Breast epithelium (tissue), 4 donors: ENCODE measurements at regions not wholly inside any gene's neighbourhood (a gene's known extent, or its start where the extent isn't known, plus 50 kb on each side); places are given as distances from the start of the nearest gene placed in this dataset.

Experiments used
- DNase-seq, 2 donors: peaks; one replicate each; pipeline ENCODE4 v3.0.0-alpha.2; 2019; ENCODE audit warnings: low spot score in 2 of 2
- H3K27ac ChIP-seq, 2 donors: fragments of 200-600 bp; sonication (generic) in 1 of 2; one replicate each; pipeline ENCODE4 v1.5.1; 2016 to 2019; ENCODE audit warnings: mild to moderate bottlenecking in 1 of 2
- H3K27me3 ChIP-seq, 2 donors: fragments of 200-600 bp; sonication (generic) in 1 of 2; one replicate each; pipeline versions ENCODE4 v1.5.1 to v1.6.0; 2017 to 2019; ENCODE audit warnings: control low read depth in 1 of 2, mild to moderate bottlenecking in 1 of 2
- H3K36me3 ChIP-seq: fragments of 200-600 bp; one replicate; pipeline ENCODE4 v1.5.1; 2019
- H3K4me1 ChIP-seq, 2 donors: fragments of 200-600 bp; sonication (generic); one replicate each; pipeline ENCODE4 v1.5.1; 2016 to 2019; ENCODE audit warnings: control low read depth in 1 of 2
- H3K4me3 ChIP-seq, 3 donors: fragments of 200-600 bp; sonication (generic); 1 replicate in 2 of 3; 2 replicates in 1 of 3; pipeline ENCODE4 v1.5.1; 2016 to 2019; ENCODE audit warnings: mild to moderate bottlenecking in 3 of 3, moderate library complexity in 2 of 3
- H3K9me3 ChIP-seq, 2 donors: fragments of 200-600 bp; sonication (generic) in 1 of 2; one replicate each; pipeline ENCODE4 v1.5.1; 2016 to 2019; ENCODE audit warnings: control low read depth in 1 of 2
- POLR2A ChIP-seq: fragments of 450-650 bp; IDR thresholded peaks from one replicate; pipeline ENCODE4 v1.6.1; 2016; ENCODE audit warnings: antibody characterized with exemption, mild to moderate bottlenecking, moderate library complexity
- POLR2AphosphoS5 ChIP-seq, 3 donors: sonication (generic); formaldehyde crosslinking; IDR thresholded peaks; one replicate each; pipeline ENCODE4 v1.6.1; 2017; ENCODE audit warnings: antibody characterized with exemption in 3 of 3
- intact Hi-C: fragments of 100-400 bp; cut with DNase I; formaldehyde crosslinking; loops from one replicate; pipeline ENCODE4 v1.15.1; 2023; ENCODE audit warnings: low total_unique reads
- TF ChIP-seq, protein P1 (sequence below), 3 donors: fragments of 450-650 bp; IDR thresholded peaks; one replicate each; pipeline ENCODE4 v1.5.1; 2016 to 2017; ENCODE audit warnings: antibody characterized with exemption in 3 of 3, mild to moderate bottlenecking in 3 of 3, moderate library complexity in 3 of 3

- no peak overlapping the region for H3K4me3 ChIP-seq
- H3K27me3 ChIP-seq: no peaks in the 10 kb centered on the region
- H3K27ac ChIP-seq: no peak overlapping the region
- no peaks in the 10 kb centered on the region for H3K4me1 ChIP-seq
- intact Hi-C loops: no loop called here
- no peaks in the 10 kb centered on the region for H3K36me3 ChIP-seq
- H3K9me3 ChIP-seq: no peaks in the 10 kb centered on the region
- TF ChIP-seq POLR2AphosphoS5 (IDR thresholded peaks at IDR 0.05) (no peak), POLR2A (no peak)
- TF ChIP-seq, protein P1, sequence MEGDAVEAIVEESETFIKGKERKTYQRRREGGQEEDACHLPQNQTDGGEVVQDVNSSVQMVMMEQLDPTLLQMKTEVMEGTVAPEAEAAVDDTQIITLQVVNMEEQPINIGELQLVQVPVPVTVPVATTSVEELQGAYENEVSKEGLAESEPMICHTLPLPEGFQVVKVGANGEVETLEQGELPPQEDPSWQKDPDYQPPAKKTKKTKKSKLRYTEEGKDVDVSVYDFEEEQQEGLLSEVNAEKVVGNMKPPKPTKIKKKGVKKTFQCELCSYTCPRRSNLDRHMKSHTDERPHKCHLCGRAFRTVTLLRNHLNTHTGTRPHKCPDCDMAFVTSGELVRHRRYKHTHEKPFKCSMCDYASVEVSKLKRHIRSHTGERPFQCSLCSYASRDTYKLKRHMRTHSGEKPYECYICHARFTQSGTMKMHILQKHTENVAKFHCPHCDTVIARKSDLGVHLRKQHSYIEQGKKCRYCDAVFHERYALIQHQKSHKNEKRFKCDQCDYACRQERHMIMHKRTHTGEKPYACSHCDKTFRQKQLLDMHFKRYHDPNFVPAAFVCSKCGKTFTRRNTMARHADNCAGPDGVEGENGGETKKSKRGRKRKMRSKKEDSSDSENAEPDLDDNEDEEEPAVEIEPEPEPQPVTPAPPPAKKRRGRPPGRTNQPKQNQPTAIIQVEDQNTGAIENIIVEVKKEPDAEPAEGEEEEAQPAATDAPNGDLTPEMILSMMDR (IDR thresholded peaks at IDR 0.05): no peak
- no peak for DNase-seq
Measured at GRCh38 chr2:41916177-41916576, 131.6 kb upstream of the PKDCC start.

DNA sequence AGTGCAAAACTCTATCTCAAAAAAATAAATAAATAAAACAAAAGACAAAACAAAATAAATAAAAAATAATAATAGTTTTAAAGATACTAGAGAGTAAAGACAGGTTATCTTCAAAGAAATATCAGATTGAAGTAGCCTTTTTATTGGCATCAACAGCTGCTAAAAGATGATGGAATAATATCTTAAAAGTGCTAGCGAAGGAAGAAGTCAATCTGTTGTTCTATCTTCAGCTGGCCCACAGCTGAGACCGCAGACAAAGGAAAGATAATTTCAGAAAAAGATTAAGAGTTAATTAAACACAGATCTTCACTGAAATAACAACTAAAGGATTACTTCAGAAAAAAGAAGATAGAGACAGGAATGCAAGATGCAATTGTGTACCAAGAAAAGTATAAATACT, 130.2 kb upstream of the PKDCC start:
- no peak overlapping the region for H3K4me3 ChIP-seq
- no peaks in the 10 kb centered on the region for H3K27me3 ChIP-seq
- H3K27ac ChIP-seq: no peak overlapping the region
- intact Hi-C loops: no loop called here
- H3K36me3 ChIP-seq: no peaks in the 10 kb centered on the region
- H3K9me3 ChIP-seq: no peaks in the 10 kb centered on the region
- TF ChIP-seq, protein P1 (IDR thresholded peaks at IDR 0.05): no peak
- no peak for TF ChIP-seq POLR2A
- no peak for TF ChIP-seq POLR2AphosphoS5 (IDR thresholded peaks at IDR 0.05)
- H3K4me1 ChIP-seq: no peaks in the 10 kb centered on the region
- DNase-seq: no peak

- TF ChIP-seq POLR2A (no peak), POLR2AphosphoS5 (IDR thresholded peaks at IDR 0.05) (no peak)
- TF ChIP-seq, protein P1 (IDR thresholded peaks at IDR 0.05): no peak
- no peak for DNase-seq
- Histone ChIP-seq H3K36me3 (no peaks in the 10 kb centered on the region), H3K27me3 (no peaks in the 10 kb centered on the region), H3K4me3 (no peak overlapping the region), H3K9me3 (no peaks in the 10 kb centered on the region), H3K27ac (no peak overlapping the region), H3K4me1 (no peaks in the 10 kb centered on the region)
- intact Hi-C loops: no loop called here
Measured at GRCh38 chr2:41919135-41919534, 128.7 kb upstream of the PKDCC start.

DNA sequence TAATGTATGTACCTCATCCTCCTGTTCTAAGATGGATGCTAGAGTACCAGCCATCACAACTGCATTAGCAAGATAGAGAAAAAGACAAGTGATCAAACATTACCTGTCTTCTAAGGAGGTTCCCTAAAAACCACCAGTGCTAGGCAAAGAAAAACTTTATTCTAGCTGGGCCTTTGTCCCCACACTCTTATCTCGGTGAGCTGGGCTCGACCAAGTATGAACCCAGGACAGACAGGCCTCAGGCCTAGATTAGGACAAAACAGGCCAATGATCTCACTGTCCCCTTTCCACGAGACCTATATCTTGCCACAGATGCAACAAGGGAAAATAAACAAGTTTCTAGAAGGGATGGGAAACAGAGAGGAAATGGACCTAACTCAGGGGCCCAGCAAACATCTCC, 127.6 kb upstream of the PKDCC start:
- Histone ChIP-seq H3K4me3 (no peak overlapping the region), H3K4me1 (no peaks in the 10 kb centered on the region), H3K9me3 (no peaks in the 10 kb centered on the region), H3K27me3 (no peaks in the 10 kb centered on the region), H3K36me3 (no peaks in the 10 kb centered on the region), H3K27ac (no peak overlapping the region)
- no peak for DNase-seq
- no peak for TF ChIP-seq POLR2A
- TF ChIP-seq, protein P1 (IDR thresholded peaks at IDR 0.05): no peak
- TF ChIP-seq POLR2AphosphoS5 (IDR thresholded peaks at IDR 0.05): no peak
- intact Hi-C loops: no loop called here

DNA sequence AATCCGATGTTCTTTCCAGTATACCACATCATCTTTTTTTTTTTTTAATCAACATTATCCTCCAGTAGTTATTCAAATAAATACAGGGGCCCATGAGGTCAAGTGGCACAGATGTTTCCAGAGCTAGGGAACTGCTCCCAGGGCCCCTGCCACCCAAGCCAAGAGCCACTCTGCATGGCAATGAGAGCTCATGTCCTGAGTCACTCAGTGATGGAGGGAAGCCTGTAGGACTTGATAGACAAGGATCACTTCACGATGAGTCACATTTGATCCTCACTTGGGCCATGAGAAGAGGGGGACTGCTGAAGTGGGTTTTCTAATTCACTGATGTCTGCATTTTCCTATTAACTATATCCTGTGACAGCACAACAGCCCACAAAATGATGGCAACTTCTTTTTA, 127.0 kb upstream of the PKDCC start:
- TF ChIP-seq POLR2AphosphoS5 (IDR thresholded peaks at IDR 0.05) (no peak), POLR2A (no peak)
- TF ChIP-seq, protein P1 (IDR thresholded peaks at IDR 0.05): no peak
- no peak for DNase-seq
- Histone ChIP-seq H3K4me3 (no peak overlapping the region), H3K27ac (no peak overlapping the region), H3K4me1 (no peaks in the 10 kb centered on the region), H3K36me3 (no peaks in the 10 kb centered on the region), H3K27me3 (no peaks in the 10 kb centered on the region), H3K9me3 (no peaks in the 10 kb centered on the region)
- intact Hi-C loops: no loop called here
